HG02981 (cell line): ENCODE measurements at regions not wholly inside any gene's neighbourhood (a gene's known extent, or its start where the extent isn't known, plus 50 kb on each side); places are given as distances from the start of the nearest gene placed in this dataset.
"Not testable (repeated sequence)": the region's sequence is repeated elsewhere in the genome, so short reads cannot be mapped to it uniquely, and the experiment has no call there.

Experiments
- ATAC-seq: cut with Tn5 transposase; IDR thresholded peaks from one replicate; pipeline ENCODE4 v1.9.1; 2021; ENCODE audit warnings: mild to moderate bottlenecking, moderate library complexity; ENCODE audit not compliant: unreplicated experiment

DNA sequence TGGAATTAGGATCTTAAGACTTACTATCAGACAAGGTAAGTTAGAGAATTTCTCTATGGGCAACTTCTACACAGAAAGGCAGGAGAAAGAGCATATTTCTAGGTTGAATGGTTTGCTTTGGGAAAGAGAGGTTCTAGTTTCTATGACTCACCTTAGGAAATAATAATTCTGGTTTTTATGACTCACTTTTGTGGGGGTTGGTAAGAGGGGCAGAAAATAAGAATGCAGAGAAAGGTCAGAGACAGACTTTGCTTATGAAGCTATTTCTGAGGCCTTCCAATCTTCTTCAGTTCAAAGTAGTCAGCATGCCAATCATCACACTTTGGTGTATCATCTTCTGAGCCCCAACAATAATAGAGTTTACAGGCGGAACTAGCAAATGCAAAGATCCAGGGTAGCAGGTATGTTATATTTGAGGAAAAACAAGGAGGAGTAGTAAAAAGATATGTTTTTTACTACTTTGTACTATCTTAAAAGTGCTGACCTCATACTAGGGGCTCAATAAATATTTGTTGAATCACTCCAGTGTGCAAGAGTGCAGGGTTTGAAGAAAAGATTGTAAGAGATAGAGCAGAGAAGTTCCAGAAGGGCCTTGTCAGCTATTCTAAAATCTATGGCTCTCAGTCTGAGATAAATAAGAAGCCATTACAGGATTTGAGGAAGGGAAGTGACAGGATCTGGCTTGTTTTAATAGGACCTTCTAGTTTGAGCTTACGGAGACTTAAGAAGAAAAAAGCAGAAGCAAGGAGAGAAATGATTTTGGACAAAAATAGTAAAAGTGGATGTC lies 56.7 kb upstream of the LRFN5 start:
- no peak for ATAC-seq

DNA sequence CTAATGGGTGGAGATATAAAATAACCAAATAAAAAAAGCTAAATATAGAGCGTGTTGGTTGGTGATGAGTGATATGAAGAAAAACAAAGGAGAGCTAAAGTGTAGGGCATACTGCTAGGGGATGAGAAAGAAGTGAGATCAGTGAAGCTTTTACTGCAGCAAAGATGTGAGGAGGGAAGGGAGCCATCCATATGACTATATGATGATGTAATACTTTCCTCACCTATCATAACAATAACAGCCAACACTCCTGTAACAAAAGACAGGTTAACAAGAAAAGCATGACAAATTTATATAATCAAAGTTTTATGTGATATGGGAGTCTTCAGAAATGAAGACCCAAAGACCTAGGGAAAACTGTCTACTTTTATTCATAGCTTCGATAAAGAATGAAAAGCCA lies 57.4 kb upstream of the LRFN5 start:
- ATAC-seq: no peak

GRCh38 chr14:41548666-41549065 lies 58.0 kb upstream of the LRFN5 start:
- ATAC-seq: no peak

DNA sequence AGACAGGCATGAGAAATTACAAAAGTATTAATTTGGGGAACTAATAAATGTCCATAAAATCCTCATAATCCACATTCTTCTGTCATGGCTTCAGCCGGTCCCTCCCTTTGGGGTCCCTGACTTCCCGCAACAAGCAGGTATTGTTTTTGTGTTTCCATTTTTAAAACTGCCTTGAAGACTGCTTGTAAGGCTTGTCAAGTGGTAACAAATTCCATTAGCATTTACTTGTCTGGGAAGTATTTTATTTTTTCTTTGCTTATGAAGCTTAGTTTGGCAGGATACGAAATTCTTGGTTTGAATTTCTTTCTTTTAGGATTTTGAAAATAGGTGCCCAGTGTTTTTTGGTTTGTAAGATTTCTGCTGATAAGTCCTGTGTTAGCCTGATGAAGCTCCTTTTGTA lies 65.3 kb upstream of the LRFN5 start:
- no peak for ATAC-seq

GRCh38 chr14:41532255-41532654 lies 74.4 kb upstream of the LRFN5 start:
- ATAC-seq: no peak

DNA sequence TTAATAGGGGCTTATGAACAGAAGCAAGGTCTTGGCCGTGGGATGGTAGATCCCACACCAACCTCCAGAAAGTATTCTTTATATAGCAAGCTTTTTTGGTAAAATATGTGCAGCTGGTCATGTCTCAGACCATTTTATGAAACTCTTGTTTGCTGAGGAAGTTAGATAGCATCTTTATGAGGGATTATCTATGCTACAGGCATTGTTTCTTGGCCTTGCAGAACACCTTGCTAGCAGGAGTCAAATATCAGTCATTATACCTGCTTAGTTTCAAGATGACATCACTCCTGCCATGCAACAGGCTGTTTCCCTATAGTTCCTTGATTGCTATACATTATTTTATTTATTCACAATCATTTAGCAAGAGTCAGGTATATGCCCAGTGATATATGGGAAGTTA lies 84.8 kb upstream of the LRFN5 start:
- no peak for ATAC-seq

DNA sequence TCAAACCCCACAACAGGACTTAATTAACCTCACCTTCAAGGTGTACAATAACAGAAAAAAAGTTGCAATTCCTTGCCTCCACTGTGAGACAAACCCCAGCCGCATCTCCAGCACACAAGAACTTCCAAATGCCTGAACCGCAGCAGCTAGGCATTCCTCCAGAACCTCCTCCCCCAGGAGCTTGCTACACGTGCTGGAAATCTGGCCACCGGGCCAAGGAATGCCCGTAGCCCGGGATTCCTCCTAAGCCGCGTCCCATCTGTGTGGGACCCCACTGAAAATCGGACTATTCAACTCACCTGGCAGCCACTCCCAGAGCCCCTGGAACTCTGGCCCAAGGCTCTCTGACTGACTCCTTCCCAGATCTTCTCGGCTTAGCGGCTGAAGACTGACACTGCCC lies 88.6 kb upstream of the LRFN5 start:
- not testable (repeated sequence) for ATAC-seq

DNA sequence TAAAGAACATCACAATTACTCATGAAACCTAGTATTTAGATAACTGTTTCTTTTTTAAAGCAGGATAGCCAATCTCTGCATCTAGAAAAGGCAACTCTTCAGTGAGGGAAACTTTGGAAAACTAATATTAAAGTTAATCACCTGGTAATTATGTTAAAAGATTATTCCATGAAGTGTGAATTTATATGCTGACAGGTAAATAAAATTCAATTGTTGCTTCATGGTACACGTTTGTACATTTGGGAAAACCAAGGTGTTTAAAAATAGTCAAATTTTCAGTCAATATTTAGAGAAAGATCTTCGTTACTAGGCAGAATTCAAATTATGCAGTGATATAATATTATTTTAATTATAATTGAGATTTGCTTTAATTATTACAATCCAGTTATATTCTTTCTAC lies 100.1 kb upstream of the LRFN5 start:
- ATAC-seq: no peak

DNA sequence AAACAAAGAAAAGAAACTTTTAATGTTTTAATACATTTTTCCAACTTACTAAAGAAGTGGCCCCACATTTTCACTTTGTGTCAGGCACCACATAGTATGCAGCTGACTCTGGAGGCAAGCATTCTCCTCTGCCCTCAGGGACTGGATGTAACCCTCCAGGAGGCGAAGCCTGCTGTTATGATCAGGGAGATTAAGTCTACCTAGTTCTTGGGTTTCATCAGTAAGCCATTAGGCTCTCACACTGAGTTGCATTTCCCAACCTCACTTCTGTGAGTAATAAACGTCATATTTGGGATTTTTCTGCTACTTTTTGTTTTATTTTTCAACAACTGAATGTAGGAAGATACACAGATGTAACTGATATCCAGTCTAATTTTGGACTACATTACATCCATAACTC lies 101.2 kb upstream of the LRFN5 start:
- no peak for ATAC-seq

DNA sequence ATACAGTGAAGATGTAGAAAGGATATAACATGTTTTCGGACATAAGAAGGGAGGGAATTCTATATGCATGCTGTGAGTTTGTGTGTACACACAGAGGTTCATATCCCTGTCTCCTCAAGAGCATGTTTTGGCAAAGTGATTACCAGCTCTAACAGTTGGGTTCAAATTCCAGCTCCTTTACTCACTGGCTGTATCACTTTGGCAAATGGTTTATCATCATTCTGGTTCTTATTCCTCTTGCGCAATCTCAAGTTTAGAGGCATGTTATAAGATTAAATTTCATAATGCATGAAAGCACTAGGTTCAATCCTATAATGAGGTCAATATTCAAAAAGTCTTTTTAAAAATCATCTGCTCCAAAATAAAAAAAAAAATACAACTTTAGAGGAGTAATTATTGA lies 107.7 kb upstream of the LRFN5 start:
- no peak for ATAC-seq

GRCh38 chr14:41490323-41490722 lies 116.4 kb upstream of the LRFN5 start:
- ATAC-seq: no peak

DNA sequence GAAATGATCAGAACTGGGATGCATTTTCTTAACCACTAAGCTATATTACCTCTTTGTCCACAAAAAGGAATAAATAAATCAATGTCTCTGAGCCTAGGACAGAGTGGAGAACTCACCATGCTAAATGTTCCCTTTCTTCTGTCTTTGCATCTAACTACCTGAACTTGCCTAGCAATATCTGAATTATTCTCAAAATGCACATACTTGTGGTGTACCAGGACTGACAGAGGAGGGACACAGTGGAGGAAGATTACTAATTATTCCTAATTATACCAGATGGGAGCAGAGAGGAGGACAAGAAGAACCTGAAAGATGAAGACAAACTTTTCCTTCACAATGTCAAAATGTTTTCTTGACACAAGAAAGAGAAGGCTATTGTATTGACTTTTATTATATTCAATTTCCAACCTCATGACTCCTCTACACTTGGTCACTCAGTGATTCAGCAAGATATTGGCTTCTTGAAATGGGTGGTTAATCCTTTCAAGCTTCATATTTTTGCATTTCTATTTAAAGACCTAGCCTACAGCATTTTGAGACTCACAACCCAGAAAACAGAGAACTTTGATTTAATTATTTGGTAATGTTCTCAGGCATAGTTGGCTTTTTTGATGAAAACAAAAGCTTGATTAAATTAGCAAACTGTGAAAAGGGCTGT lies 117.2 kb upstream of the LRFN5 start:
- no peak for ATAC-seq

DNA sequence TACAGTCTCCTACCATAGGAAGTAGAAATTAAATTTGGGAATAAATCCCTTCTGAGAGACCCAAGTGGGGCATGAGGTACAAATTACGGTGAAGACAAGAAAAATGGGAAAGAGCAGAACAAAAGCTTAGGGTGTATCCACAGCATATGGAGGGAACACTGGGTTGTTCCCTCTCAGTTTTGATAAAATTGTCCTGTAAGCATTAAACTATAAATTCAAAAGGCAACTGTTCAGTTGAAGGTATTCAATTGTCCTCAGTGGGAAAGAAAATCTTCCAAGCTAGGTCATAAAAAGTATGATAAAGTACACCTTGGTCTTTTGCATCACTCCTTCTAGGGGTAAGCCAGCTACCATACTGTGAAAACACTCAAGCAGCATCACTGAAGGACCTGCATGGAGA lies 118.3 kb upstream of the LRFN5 start:
- ATAC-seq: no peak

GRCh38 chr14:41482861-41483260 lies 123.8 kb upstream of the LRFN5 start:
- no peak for ATAC-seq

DNA sequence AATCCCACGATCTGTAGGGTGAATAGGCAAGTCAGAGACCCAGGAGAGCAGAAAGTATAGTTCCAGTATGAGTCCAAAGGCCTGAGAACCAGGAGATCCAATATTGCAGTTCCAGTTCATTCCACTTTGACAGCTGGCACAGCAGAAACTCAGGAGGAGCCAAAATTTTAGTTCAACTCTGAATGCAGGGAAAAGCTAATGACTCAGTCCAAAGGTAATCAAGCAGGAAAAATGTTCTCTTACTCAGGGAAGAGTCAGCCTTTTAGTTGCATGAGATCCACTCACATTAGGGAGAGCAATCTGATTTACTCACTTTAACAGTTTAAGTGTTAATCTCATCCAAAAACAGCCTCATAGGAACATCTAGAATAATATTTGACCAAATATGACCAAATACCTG lies 130.2 kb upstream of the LRFN5 start:
- ATAC-seq: no peak

DNA sequence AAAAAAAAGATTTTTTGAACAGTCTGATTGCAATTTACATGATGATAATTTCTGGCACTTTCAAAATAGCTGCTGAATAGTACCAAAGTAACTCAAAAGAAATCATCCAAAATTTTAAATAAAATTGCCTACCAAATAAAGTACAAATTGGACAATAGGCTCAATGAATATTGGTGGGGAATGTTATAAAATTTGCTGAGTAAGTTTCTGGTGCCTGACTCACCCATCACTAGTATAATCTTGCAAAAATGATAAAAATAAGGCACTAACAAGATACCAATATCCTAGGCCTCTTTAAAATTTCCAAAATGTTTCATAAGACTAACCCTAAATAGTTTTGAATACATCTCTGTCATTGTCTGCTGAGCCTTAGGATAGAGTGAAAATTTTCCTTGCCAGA lies 145.3 kb upstream of the LRFN5 start:
- no peak for ATAC-seq

DNA sequence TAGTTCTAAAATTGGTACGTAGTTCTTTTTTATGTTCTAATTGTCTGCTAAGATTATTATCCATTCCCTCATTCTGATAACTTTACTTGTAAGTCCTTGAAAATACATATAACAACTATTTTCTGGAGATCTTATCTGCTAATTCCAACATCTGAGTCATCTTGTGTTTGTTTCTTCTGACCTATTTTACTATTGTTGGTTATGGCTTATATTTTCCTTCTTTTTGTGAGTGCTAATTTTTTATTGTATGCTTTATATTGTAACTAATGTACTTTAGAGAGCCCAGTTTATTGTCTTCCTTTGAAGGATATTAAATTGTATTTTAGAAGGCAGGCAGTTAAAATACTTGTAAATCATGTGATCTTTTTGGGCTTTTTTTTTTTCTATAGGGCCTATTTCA lies 149.3 kb upstream of the LRFN5 start:
- ATAC-seq: no peak

GRCh38 chr14:41449066-41449465 lies 157.6 kb upstream of the LRFN5 start:
- no peak for ATAC-seq

GRCh38 chr14:41446008-41446407 lies 160.7 kb upstream of the LRFN5 start:
- no peak for ATAC-seq

DNA sequence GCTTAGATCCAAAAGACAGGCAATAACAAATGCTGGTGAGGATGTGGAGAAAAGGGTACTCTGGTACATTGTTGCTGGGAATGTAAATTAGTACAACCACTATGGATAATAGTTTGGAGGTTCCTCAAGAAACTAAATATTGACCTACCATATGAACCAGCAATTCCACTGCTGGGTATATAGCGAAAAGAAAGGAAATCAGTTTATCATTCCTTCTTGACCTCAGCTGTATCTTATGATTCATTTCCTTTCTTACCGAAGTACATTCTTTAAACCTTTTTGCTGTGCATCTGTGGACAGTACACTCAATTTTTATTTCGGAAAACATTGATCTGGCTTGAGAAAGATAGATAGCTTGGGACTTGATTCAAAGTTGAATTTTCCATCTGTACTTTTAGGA lies 183.2 kb upstream of the LRFN5 start:
- no peak for ATAC-seq

DNA sequence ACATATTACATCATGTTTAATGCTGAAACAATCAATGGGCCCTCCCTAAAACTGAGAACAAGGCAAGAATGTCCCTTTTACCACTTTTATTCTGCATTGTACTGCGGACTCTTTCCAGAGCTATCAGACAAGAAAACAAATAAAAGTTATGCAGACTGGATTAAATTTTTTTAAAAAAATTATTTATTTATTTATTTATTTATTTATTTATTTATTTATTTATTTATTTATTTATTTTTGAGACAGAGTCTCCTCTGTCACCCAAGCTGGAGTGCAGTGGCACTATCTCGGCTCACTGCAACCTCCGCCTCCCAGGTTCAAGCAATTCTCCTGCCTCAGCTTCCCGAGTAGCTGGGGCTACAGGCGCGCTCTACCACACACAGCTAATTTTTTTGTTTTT lies 185.4 kb upstream of the LRFN5 start:
- ATAC-seq: not testable (repeated sequence)

DNA sequence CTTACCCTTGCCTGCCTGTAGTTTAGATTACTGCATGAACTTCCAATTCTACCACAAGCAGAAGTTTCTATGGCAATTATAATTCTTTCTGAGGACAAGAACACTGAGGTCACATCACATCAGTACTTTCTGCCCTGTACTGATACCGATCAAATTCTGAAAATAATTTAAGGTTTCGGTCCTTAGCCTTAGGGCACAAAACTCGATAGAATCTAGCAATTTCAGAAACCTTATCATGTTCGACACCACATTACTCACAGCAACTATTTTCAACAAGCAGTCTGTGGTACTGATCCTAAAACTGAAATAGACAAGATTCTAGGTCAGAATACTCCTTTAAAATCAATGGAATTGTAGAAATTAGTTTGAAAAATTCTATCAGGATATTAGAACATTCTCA lies 187.0 kb upstream of the LRFN5 start:
- no peak for ATAC-seq

GRCh38 chr14:41418851-41419250 lies 187.8 kb upstream of the LRFN5 start:
- ATAC-seq: no peak
